NCI-H2196 (cell line): ENCODE measurements at regions not wholly inside any gene's neighbourhood (a gene's known extent, or its start where the extent isn't known, plus 50 kb on each side); places are given as distances from the start of the nearest gene placed in this dataset.

Experiments
- DNase-seq: peaks from one replicate; lab custom pipeline; 2025; ENCODE audit not compliant: unreplicated experiment; lab: John Stamatoyannopoulos, UW

- no peak for DNase-seq
Observed at GRCh38 chr22:48365386-48365785, 1462.3 kb downstream of the BRD1 start.

DNA sequence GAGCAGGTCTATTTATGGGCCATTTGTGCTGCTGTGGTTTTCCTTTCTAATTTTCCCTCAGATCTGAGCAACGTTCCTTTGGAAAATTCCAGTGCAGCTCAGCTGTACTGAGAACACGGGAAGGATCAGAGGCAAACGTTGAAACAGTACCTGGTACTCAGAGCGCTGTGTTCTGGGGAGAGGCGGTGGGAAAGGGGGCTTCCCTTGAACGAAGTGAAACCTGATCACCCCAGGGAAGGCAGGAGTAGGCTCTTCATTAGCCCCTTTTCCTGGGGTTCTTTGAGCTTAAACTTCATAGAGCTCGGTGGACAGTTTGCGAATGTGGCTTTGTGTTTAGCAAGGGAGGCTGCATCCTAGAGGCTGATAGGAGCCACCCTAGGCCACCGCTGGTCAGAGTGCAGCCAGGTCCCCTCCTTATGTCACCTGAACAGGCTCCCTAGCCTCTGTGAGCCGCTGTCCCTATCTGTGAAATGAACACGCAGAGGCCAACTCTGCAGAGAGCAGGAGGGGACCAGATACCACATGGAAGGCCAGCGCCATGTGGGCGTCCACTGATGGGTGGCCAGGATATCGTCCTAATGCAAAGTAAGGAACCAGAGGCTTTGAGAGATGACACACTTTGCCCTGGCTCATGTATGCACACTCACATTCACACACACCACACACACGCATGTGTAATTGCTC, 1464.8 kb downstream of the BRD1 start:
- DNase-seq = no peak

GRCh38 chr22:48361099-48361639, 1466.5 kb downstream of the BRD1 start:
- DNase-seq = no peak

- DNase-seq = no peak
Observed at GRCh38 chr22:48359613-48359965, 1468.1 kb downstream of the BRD1 start.

DNA sequence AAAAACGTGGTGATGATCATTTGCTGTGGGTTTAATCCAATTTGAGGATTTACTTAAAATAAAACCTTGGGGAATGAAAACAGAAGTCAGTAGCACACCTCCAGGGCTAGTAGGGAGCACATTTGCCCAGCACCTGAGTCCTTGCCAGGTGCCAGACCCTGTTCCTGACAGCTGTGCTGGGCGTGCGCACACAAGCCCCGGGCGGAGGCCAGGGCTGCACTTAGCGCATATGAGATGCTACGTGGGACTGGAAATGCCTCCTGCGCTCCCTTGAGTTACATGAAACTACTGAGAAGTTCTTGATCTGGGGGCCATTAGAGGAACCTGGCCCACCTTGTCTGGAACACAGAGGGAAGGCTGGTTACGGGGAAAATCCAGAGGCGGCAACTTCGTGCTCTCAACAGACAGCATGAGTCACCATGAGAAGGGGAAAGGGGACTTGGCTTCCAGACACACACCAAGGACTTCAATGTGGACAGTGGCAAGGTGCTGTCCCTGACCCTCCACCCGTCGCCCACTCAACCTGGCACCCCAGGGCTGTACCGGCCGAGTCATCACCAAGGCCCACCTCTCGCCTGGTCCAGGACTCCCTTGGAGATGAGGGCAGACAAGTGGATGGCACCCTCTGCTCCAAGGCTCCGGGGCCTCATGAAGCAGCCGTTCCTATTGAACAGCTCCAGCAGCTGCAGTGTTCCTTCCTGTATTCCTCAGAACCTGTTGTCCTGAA, 1468.6 kb downstream of the BRD1 start:
- no peak for DNase-seq

DNA sequence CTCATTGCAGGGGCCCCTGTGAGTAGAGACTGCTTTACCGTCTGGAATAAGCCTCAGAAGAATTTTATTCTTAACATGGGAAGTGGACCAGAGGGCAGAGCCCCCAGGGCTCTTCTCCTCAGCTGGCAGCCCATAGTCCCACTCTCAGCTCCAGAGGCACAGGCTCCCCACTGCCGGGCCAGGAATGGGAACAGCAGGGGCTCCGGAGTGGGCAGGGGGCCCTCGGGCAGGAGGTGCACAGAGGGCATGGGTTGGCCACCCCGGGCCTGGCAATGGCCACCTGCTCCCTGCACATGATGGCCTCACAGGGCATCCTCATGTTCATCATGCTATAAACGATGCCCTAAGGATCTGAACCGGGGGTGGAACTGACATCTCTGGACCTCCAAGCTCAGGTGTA, 1469.7 kb downstream of the BRD1 start:
- no peak for DNase-seq

DNA sequence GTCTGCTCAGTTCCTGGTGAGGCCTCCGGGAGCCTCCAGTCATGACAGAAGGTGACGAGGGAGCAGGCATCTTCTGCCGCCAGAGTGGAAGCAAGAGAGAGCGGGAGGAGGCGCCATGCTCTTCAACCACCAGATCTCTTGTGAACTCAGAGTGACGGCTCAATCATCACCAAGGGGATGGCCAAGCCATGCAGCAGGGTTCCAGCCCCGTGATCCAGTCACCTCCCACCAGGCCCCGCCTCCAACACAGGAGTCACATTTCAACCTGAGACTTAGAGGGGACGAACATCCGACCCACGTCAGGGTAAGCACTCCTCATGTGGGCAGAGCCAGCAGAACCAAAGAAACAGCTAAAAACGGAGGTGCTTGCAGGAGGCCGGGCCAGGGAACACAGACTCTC, 1470.5 kb downstream of the BRD1 start:
- DNase-seq = no peak

- DNase-seq = no peak
Observed at GRCh38 chr22:48356731-48357130, 1470.9 kb downstream of the BRD1 start.

DNA sequence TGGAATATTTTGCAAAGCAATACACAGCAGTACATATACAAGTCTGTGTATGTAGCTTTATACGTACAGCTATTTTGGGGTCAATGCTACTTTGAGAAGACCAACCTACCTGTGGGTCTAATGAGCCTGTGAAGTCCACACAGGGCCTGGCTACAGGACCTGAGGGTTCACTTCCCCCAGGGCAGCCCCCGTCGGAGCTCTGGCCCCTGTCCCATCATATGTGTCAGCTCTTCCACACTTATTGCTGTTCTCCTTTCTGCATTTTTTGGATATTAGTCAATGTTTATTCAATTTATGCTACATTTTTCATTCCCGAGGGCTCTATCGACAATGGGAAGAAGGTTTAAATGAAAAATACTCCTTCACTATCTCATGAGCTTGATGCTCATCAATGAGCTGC, 1473.6 kb downstream of the BRD1 start:
- DNase-seq = no peak

- DNase-seq = no peak
Observed at GRCh38 chr22:48353116-48353947, 1474.3 kb downstream of the BRD1 start.

DNA sequence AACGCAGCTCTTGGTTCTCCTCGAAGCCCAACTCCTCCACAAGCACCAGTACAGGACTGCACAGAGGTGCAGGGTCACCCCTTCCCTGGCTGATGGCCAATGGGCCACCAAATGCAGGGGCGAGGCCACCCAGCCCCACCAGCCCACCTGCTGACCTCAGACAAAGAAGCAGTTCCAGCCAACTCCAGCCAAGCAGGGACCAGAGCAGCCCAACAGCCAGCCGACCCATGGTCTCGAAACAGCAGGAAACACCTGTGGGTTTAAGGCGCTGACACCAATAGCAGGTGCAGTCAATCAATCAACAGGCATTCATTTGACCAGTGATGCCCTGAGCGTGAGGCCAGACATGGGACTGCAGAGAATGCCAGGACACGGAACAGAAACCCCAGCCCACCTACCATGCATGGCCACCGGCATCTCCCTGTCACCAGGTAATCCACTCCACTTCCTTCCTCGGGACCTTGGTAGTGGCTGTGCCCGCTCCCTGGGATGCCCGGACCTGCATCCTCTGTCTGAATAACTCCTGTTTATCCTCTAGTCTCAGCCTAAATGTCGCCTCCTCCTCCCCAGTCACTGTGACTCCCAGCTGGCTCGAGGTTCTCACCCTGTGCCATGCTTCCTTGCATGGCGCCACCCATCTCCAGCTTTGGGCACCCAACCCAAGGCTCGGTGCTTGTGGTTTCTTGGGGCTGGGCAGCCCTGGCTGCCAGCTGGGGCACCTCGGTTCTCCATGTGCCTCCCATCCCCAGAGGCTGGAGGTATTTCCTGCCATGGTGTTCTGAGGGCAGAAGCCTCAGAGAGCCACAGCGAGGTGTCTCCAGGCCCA, 1475.4 kb downstream of the BRD1 start:
- no peak for DNase-seq

DNA sequence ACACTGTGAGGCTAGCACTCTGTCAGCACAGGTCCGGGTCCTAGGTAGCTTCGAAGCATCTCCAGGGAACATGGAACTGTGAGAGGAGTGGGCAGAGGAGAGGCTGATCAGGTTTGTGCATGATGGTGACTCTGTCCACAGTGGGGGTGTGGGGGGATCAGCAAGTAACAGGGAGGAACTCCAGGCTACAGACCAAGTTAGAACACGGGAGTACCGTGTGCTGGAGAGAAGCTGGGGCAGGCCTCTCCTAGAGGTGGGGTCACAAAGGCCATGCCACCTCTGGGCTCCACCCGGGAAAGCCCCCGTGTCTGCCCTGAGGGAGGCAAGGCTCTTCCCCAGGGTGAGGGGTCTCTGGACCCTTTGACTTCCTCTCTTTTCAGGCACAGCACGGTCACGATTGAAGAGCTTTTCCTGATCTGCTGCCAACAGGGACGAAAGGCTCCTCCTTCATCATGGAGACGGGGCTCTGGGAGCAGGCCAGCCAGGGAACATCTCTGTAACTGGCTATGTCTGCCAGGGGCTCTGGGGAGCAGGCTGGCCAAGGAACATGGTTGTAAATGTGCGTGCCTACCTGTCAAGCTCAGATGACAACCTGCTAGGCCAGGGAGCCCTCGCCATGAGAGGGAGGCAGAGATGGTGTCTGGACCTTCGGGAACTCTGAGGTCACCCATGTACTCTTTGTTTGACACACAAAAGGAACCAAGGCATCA, 1476.1 kb downstream of the BRD1 start:
- DNase-seq = no peak

DNA sequence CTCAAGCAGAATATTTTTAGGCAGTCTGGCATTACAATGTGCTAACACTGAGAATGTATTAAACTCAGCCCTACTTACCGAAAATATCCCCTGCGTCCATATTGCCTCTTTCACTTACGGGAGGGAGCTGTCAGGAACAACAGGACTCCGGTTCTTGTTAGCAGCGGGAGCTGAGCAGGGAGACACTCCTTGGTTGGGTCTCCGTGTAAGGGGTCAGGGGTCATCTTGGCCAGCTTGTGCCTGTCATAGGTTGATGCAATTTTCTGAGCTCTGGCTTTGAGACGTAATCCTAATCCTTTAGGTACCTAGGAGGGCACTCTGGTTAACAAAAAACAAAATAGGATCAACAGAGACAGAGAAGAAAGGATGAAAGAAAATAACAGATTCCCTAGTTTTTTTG, 1477.2 kb downstream of the BRD1 start:
- no peak for DNase-seq

DNA sequence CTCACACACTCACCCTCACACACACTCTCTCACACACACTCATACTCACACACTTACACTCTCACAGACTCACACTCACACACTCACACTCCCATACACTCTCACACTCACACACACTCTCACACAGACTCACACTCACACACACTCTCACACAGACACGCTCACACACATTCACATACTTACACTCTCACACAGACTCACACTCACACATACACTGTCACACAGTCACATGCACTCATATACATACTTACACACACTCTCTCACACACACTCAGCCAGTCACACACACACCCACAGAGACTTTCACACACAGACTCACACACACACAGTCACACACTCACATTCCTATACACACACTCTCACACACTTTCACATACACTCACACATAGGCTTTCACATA, 1478.8 kb downstream of the BRD1 start:
- DNase-seq = no peak

DNA sequence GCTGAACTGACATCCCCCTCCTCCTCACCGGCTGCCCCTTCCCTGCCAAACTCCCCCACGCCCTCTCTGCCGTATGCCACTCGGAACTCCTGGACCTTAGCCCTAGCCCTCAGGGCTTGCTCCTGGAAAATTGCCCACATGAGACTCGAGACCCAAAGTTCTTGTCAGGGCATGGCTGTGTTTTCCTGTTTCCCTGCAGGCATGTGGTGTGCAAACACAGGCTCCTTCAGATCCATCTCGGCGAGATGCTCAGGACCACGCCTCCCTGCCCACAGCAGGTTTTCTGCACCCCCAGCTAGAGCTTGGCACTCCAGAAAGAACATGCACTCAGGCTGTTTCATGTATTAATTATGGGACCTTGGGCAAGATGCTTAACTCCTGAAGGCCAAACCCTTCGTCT, 1480.4 kb downstream of the BRD1 start:
- no peak for DNase-seq

GRCh38 chr22:48346911-48347310, 1480.8 kb downstream of the BRD1 start:
- DNase-seq = no peak

DNA sequence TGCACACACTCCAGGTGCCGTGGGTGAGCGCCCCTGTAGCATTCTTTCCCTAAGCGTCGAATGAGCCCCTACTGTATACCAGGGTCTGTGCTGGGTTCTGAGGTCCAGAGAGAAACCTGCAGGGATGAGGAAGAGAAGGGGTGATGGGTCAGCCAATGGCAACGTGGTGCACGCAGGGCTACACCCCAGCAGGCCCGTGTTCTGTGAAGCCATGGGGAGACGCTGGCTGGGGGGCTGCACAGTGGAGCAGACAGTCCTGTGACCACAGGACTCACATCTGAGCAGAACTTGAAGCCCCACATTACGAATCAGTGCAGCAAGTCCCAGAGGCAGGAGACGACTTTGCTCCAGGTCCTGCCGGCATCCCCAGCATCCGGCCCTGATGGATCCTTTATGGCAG, 1481.4 kb downstream of the BRD1 start:
- DNase-seq = no peak

DNA sequence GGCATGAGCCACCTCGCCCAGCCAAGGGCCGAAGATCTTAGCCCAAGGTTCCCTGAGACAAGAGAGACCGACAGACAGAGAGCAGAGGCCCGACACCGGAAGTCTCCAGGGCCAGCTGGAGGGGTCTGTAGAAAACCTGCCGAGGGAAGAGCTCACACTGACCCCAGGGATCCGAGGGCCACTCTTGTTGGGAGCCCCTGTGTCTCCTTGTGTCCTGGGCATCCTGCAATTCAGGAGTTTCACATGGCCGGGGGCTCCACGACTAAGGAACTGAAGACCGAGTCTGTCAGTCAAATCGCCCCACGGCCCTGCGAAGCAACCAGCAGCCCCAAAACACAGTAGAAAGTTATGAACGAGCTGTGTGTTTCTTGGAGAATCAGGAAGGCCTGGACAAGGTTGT, 1482.0 kb downstream of the BRD1 start:
- no peak for DNase-seq

DNA sequence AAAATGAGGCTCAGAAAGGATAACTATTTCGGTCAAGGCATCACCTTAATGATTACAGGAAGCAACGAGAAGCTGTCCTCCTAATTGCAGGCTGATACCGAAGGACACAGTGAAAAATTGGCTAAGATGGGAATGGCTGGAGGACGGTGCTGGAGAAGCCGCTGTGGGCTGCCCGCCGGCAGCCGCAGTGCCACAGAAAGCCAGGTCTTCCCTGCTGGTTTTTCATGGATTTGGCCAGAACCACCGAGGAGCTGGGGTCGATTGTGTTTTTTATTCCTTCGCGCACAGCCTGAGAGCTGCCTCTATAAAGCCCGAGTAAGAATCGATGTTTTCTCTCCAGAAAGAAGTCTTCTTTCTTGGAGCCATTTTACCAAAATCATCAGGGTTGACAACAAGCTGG, 1484.2 kb downstream of the BRD1 start:
- no peak for DNase-seq

GRCh38 chr22:48342732-48343131, 1484.9 kb downstream of the BRD1 start:
- DNase-seq = no peak
